Peyer's patch (tissue), 4 donors: ENCODE measurements at regions not wholly inside any gene's neighbourhood (a gene's known extent, or its start where the extent isn't known, plus 50 kb on each side); places are given as distances from the start of the nearest gene placed in this dataset.

ENCODE experiments used
- POLR2A ChIP-seq, 2 donors: fragments of 450-650 bp; IDR thresholded peaks; one replicate each; pipeline ENCODE4 v1.5.1; 2017; ENCODE audit warnings: antibody characterized with exemption in 2 of 2, mild to moderate bottlenecking in 2 of 2, moderate library complexity in 2 of 2
- TF ChIP-seq, protein P1 (sequence below), 6 experiments: fragments of 450-650 bp in 4 of 6; fragments of 200-600 bp in 2 of 6; sonication (generic) in 1 of 6; IDR thresholded peaks; one replicate each; pipeline ENCODE4 v1.5.1; 2017 to 2019; ENCODE audit warnings: antibody characterized with exemption in 6 of 6, mild to moderate bottlenecking in 3 of 6, moderate library complexity in 1 of 6

DNA sequence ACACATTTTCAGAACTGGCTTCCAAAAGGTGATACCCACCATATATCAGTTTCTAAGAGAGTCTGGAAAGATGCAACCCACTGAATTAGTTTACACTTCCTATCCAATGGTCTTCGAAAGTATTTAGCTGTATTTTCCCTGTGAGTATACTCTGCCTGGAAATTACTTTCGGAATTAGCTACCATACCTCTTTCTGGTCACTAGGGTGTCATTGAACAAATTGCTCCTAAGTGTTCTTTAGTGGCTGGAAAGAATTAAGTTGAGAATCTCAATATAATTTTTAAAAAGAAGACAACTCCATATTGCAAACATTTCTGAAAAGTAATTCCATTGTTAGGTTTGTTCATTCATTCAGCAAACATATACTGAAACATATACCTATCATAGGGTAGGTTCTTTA is 283.1 kb upstream of the SSTR1 start:
- TF ChIP-seq, protein P1, sequence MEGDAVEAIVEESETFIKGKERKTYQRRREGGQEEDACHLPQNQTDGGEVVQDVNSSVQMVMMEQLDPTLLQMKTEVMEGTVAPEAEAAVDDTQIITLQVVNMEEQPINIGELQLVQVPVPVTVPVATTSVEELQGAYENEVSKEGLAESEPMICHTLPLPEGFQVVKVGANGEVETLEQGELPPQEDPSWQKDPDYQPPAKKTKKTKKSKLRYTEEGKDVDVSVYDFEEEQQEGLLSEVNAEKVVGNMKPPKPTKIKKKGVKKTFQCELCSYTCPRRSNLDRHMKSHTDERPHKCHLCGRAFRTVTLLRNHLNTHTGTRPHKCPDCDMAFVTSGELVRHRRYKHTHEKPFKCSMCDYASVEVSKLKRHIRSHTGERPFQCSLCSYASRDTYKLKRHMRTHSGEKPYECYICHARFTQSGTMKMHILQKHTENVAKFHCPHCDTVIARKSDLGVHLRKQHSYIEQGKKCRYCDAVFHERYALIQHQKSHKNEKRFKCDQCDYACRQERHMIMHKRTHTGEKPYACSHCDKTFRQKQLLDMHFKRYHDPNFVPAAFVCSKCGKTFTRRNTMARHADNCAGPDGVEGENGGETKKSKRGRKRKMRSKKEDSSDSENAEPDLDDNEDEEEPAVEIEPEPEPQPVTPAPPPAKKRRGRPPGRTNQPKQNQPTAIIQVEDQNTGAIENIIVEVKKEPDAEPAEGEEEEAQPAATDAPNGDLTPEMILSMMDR (IDR thresholded peaks at IDR 0.05) = no peak
- no peak for TF ChIP-seq POLR2A (IDR thresholded peaks at IDR 0.05)
